NOMO-1 (cell line): ENCODE measurements at regions not wholly inside any gene's neighbourhood (a gene's known extent, or its start where the extent isn't known, plus 50 kb on each side); places are given as distances from the start of the nearest gene placed in this dataset.
"Not testable (repeated sequence)": the region's sequence is repeated elsewhere in the genome, so short reads cannot be mapped to it uniquely, and the experiment has no call there.

Experiments
- DNase-seq, 2 experiments: peaks; one replicate each; lab custom pipeline; 2025; ENCODE audit not compliant: unreplicated experiment in 2 of 2; lab: John Stamatoyannopoulos, UW

DNA sequence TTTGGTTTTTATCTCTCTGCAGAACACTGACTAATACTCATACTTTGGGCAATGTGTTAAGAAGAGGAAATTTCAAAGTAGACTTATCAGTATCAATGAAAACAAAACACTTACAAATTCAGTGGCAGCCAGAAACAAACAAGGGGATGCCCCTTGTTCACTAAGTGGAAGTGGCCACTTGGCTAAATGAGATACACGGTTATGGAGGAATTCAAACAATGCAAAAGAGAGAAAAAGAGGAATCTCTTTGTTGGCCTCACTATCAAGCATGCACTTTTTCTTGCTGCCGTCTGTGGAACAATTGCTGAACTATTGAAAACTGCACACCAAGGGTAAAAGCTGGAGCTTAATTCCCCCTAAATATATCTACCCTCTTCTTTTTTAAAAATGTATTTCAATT is 2044.9 kb upstream of the CDH6 start:
- DNase-seq, result no peak

GRCh38 chr5:29148073-29148472 is 2045.4 kb upstream of the CDH6 start:
- no peak for DNase-seq

- DNase-seq, result no peak
These were observed 2050.2 kb upstream of the CDH6 start for GRCh38 chr5:29143266-29143665.

DNA sequence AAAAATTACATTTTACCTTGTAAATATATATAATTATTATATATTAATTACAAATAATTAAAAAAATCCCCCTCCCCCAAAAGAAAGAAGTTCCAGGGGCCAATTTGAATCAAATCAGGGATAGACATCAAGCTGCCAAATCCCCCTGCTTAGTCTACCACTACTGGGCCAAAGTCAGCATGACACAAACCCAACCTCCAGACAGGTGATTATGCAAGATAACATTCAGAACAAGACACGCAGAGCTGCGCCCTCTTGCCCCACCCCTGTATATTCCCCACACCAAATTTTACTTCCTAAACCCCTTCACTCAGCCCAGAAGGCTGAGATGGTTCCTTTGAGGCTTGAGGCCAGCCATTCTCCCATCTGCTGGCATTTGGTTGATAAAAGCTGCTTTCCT is 2059.1 kb upstream of the CDH6 start:
- DNase-seq, result peak in 1 of 2 experiments; percentile 3

DNA sequence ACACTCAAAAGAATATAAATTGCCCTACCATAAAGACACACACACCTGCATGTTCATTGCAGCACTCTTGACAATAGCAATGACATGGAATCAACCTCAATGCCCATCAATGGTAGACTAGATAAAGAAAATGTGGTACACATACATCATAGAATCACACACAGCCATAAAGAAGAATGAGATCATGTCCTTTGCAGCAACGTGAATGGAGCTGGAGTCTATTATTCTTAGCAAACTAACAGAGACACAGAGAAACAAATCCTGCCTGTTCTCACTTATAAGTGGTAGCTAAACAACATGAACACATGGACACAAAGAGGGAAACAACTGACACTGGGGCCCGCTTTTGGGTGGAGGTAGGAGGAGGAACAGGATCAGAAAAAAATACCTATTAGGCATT is 2062.2 kb upstream of the CDH6 start:
- no peak for DNase-seq

- no peak for DNase-seq
These were observed 2062.7 kb upstream of the CDH6 start for GRCh38 chr5:29130786-29131185.

- not testable (repeated sequence) for DNase-seq
These were observed 2065.8 kb upstream of the CDH6 start for GRCh38 chr5:29127524-29128156.

GRCh38 chr5:29126462-29126861 is 2067.0 kb upstream of the CDH6 start:
- DNase-seq, result not testable (repeated sequence)

DNA sequence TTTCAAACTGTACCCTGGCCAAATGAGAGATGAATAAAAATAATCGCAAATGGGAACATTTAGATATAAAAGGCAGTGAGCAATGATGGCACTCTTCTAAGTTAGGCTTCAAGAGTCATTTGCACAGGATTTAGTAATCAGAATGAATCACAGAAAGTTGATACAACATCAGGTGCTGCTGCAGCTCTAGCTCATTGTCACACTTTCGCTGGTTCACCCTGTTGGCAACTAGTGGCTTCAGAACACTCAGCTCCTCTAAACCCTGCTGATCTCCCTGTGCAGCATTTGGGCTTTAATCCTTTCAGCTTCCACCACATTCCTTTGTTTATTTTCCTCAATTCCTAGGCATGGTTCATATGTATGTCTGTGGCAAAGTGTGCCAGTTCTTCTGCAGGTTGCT is 2071.2 kb upstream of the CDH6 start:
- DNase-seq, result no peak

GRCh38 chr5:29114331-29114768 is 2076.0 kb upstream of the CDH9 start:
- DNase-seq, result no peak

- DNase-seq, result no peak
These were observed 2075.1 kb upstream of the CDH9 start for GRCh38 chr5:29113516-29113915.

DNA sequence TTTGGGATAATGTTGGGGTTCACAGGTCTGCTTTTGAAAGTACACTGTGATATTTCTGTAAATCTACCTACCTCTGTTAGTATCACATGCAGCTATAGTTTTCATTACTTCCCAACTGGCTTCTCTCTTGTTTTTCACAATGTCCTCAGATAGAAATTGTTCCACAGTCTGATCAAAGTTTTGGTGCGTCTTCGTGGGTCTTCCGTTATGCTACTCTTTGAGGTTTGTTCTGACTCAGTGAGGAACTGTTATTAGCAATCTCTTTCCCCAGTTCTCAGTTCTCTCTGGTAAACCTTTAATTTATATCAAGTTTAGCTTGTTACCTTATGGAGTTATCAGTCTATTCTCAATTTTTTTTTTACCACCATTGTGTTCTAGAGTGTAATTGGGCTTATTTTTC is 2061.2 kb upstream of the CDH9 start:
- peak in 1 of 2 experiments; percentile 69 for DNase-seq

GRCh38 chr5:29089591-29090130 is 2051.3 kb upstream of the CDH9 start:
- DNase-seq, result peak; percentile 75 to 97

DNA sequence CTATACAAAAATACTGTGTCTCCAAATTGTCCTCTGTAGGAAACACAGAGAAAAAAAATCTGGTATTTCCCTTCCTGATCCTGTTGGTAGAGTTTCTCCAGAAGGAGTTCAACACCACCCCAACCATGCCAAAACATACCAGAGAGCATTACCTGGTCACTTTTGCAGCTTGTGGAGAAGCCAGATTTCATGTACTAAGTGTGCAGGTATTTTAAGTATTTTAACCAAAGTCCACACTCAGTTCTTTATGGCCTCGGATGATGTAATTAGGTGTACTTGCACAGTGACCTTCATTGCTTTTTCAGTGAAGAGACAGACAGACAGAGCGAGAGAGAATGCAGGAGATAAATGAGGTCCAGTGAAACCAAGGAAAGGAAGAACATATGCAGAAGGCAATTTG is 2046.8 kb upstream of the CDH9 start:
- no peak for DNase-seq

DNA sequence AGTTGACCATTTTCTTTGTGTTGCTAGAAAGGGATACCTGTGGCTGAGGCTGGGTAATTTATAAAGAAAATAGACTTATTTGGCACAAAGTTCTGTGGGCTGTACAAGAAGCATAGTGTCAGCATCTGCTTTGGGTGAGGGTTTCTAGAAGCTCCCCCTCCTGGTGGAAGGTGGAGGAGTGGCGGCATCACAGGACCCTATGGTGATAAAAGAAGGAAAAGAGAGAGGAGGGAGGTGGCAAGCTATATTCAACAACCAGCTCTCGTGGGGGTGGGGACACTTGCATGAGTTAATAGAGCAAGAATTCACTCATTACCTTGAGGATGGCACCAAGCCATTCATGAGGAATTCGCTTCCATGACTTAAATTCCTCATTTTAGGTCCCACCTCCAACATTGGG is 2041.4 kb upstream of the CDH9 start:
- DNase-seq, result no peak

DNA sequence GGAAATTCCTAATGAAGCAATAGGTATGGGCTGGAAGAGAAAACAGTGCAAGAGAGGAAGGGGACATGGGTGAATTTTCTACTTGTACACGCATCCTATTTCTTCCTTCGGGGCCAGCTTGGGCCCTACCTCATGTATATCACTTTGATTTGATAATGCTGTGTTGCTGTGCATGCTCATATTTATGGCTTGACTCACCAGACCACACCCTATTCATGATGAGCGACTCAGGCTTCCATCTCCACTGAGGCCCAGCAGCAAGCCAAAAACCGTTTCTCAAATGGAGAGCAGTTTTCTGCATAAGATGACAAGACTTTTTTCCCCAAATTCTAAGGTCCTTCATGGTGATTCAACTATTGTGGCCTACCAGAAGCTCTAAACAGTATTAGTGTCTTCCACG is 2039.1 kb upstream of the CDH9 start:
- no peak for DNase-seq

GRCh38 chr5:29069104-29069402 is 2030.7 kb upstream of the CDH9 start:
- DNase-seq, result no peak

DNA sequence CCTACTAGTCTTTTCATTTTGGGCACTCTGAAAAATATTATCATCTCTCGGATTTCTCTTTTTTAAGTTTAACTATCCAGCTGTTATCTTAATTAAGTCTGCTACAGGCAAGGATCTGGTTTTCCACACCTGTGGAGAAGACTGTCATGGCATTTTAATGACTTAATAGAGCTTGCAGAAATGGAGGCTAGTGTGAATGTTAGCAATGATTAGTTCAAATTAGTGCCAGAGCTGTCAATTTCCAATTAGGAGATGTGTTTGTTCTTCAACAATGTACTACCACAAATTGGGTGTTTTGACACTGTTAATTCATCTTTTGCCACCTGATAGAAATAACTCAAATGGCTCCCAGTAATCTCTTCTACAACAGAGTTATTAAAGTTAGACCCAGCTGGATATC is 2023.0 kb upstream of the CDH9 start:
- DNase-seq, result no peak

DNA sequence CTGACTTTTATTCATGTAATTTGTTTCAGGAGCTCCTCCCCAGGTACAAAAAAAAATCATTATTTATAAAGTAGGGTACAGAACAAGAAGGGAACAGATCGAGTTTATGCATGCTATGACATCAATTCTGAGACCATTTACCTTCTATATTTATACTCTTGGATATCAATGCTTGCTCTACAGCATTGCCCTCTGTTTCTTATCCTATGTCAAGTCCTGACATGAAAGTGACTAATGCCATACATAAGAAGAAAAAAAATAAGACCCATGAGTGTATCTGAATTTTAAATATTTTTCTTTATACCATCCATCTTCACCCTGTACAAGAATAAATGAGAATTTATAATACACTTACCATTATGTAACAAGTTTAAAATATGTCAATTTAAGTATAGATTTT is 2016.3 kb upstream of the CDH9 start:
- DNase-seq, result no peak

DNA sequence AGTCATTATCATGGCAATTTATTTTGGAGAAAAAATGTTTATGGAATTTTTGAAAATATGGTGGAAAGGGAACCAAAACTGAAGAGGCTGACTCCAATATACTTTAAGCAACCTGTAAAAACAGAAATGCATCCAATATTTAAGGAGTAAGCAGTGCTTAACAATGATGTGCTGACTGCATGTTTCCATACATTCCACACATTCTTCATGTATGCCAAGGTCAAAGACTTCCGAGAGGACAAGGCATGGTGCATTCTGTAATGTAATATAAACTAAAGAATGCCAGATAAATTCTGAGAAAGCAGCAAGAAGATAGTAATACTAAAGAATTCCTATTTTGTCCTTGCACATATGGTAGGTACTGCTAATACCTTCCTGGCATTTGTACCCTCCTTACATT is 2015.9 kb upstream of the CDH9 start:
- no peak for DNase-seq

DNA sequence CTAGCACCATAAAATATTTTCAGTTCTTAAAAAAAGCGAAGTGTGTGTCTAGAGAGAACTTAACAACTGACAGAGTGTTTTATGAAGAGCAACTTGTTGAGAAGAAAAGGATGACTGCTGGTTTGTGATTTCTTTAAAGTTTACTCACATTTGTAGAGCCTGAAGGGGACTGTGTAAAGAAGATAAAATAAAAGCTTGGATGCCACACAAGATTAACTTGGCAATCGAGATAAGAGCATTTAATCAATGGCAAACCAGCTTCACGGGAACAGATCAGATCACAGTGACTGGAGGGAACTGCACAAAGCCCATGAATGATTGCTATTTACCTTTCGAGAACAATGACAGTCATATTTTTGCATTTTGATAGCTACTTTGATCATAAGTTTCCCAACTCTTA is 2013.1 kb upstream of the CDH9 start:
- DNase-seq, result no peak

- DNase-seq, result no peak
These were observed 2003.8 kb upstream of the CDH9 start for GRCh38 chr5:29042152-29042551.

DNA sequence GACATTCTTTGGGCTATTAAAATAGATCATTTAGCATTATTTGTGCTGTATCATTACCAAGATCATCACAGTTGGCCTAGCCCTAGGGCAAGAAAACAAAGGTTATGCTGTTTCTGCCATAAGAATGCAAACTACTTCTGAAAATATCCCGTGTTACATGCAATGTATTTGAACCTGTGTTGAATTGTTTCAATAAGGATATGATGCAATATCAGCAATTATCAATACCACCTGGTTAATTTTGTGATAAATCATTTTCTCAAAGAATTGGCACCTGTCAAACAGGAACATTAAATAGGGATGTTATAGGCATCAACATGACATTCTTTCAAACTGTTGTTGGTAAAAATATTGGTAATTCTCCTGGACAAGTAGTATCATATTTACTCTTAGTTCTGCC is 2002.0 kb upstream of the CDH9 start:
- no peak for DNase-seq
